Stimulated activated CD4-positive, alpha-beta T cell treated with anti-CD3 and anti-CD28 coated beads, TNF-alpha, amount 100 ng/mL, for 48 hours (primary cell): ENCODE measurements at regions not wholly inside any gene's neighbourhood (a gene's known extent, or its start where the extent isn't known, plus 50 kb on each side); places are given as distances from the start of the nearest gene placed in this dataset.

Source experiments
- DNase-seq, 3 donors: peaks; one replicate each; pipeline ENCODE4 v3.0.0-alpha.2; 2020; ENCODE audit warnings: low read depth in 3 of 3

GRCh38 chr9:74205056-74205455 lies 292.1 kb upstream of the RORB start:
- no peak for DNase-seq

- DNase-seq, result no peak
Measured at GRCh38 chr9:74218385-74219063, 278.6 kb upstream of the RORB start.

- DNase-seq, result no peak
Measured at GRCh38 chr9:74220327-74220726, 276.8 kb upstream of the RORB start.

GRCh38 chr9:74236857-74237256 lies 260.3 kb upstream of the RORB start:
- no peak for DNase-seq

GRCh38 chr9:74245866-74246497 lies 251.2 kb upstream of the RORB start:
- no peak for DNase-seq

GRCh38 chr9:74255489-74255984 lies 241.6 kb upstream of the RORB start:
- no peak for DNase-seq

GRCh38 chr9:74275872-74276508 lies 221.1 kb upstream of the RORB start:
- no peak for DNase-seq

- DNase-seq, result no peak
Measured at GRCh38 chr9:74277532-74277931, 219.6 kb upstream of the RORB start.

GRCh38 chr9:74281674-74282073 lies 215.5 kb upstream of the RORB start:
- no peak for DNase-seq

GRCh38 chr9:74282526-74283253 lies 214.4 kb upstream of the RORB start:
- DNase-seq, result no peak

GRCh38 chr9:74284581-74285450 lies 212.3 kb upstream of the RORB start:
- no peak for DNase-seq

GRCh38 chr9:74293479-74293878 lies 203.7 kb upstream of the RORB start:
- DNase-seq, result no peak

GRCh38 chr9:74303945-74304344 lies 193.2 kb upstream of the RORB start:
- no peak for DNase-seq

GRCh38 chr9:74304598-74304997 lies 192.5 kb upstream of the RORB start:
- no peak for DNase-seq

GRCh38 chr9:74309654-74310053 lies 187.5 kb upstream of the RORB start:
- DNase-seq, result no peak

GRCh38 chr9:74317235-74317634 lies 179.9 kb upstream of the RORB start:
- no peak for DNase-seq

- DNase-seq, result no peak
Measured at GRCh38 chr9:74321396-74321795, 175.7 kb upstream of the RORB start.

GRCh38 chr9:74322661-74323314 lies 174.3 kb upstream of the RORB start:
- no peak for DNase-seq

- no peak for DNase-seq
Measured at GRCh38 chr9:74330487-74331214, 166.5 kb upstream of the RORB start.

GRCh38 chr9:74331607-74332006 lies 165.5 kb upstream of the RORB start:
- no peak for DNase-seq
